Renal pelvis (tissue), 1 donor: ENCODE measurements at regions not wholly inside any gene's neighbourhood (a gene's known extent, or its start where the extent isn't known, plus 50 kb on each side); places are given as distances from the start of the nearest gene placed in this dataset.
"Not testable (repeated sequence)": the region's sequence is repeated elsewhere in the genome, so short reads cannot be mapped to it uniquely, and the experiment has no call there.

Experiments used
- DNase-seq: peaks from one replicate; pipeline ENCODE4 v3.0.0-alpha.2; 2013

GRCh38 chr2:111667001-111667400 is 217.0 kb downstream of the ANAPC1 start:
- no peak for DNase-seq

GRCh38 chr2:111667542-111668273 is 216.3 kb downstream of the ANAPC1 start:
- DNase-seq, result no peak

DNA sequence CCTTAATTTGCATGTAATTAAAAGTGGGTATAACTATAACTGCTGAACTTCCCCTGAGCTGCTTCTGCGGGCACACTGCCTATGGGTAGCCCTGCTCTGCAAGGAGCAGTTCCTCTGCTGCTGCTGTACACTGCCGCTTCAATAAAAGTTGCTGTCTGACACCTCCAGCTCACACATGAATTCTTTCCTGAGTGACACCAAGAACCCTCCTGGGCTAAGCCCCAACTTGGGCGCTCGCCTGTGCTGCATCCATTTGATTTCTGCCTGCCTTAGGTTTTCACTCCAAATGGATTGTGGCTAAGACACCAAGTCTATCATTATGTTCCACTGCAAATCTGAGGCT is 215.7 kb downstream of the ANAPC1 start:
- no peak for DNase-seq

DNA sequence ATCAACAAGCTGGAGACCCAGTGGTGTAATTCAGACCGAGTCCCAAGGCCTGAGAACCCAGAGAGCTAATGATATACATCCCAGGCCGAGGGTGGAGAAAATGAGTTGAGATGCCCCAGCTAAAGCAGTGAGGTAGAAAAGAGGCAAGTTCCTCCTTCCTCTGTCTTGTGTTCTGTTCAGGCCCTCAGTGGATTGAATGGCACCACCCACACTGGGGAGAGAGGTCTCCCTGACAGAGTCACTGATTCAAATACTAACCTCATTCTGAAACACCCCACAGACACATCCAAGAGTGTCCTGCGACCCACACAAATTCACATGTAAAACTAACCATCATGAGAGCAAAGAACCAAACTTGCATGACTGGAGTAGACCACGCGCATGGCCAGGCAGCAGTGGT is 215.3 kb downstream of the ANAPC1 start:
- DNase-seq, result no peak

- DNase-seq, result no peak
Measured at GRCh38 chr2:111669928-111670695, 213.9 kb downstream of the ANAPC1 start.

DNA sequence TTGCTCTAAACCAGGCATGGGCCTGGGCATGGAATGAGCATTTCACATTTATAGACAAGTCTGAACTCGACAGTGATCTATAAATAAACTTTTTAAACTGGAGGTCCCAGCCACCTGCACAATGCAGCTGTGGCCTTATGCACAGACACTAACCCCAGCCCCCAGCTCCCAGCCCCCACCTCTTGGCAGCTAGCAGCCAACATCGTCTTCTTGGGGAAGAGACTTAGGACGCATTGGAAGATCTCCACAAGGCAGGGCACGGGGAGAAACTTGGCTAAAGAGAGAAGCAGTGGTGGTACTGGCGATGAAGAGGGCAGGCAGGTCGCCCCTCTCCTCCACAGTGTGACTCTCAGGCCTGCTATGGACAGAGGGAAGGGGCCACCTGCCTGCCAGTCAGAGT is 213.2 kb downstream of the ANAPC1 start:
- DNase-seq, result no peak

GRCh38 chr2:111671426-111672150 is 212.4 kb downstream of the ANAPC1 start:
- DNase-seq, result no peak

DNA sequence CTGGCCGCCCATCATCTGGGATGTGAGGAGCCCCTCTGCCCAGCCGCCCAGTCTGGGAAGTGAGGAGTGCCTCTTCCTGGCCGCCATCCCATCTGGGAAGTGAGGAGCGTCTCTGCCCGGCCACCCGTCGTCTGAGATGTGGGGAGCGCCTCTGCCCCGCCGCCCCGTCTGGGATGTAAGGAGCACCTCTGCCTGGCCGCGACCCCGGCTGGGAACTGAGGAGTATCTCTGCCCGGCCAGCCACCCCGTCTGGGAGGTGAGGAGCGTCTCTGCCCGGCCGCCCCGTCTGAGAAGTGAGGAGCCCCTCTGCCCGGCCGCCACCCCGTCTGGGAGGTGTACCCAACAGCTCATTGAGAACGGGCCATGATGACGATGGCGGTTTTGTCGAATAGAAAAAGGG is 211.4 kb downstream of the ANAPC1 start:
- not testable (repeated sequence) for DNase-seq

GRCh38 chr2:111673526-111673925 is 210.5 kb downstream of the ANAPC1 start:
- DNase-seq, result no peak

- no peak for DNase-seq
Measured at GRCh38 chr2:111675419-111676194, 208.4 kb downstream of the ANAPC1 start.

DNA sequence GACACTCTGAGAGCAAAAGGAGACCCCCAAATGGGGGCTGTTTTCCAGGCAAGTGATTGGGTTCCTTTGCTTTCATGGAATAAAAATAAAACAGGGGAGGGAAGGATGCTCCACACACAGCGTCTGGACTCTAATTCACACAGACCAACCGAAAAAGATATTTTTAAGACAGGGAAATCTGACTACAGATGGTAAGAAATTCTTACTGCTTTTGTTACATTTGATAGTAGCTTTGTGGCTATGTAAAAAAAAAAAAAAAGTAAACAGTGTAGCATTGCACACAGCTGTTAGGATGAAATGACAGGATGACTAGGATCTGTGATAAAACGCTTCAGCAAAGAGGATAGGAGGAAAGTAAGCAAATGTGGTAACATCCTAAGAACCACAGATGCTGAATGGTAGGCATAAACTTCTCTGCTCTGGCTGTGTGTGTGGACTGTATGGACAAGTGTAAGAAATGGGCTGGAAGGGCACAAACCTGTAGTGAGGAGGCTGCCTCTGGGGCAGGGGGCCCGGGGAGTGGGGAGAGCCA is 207.6 kb downstream of the ANAPC1 start:
- DNase-seq, result no peak

DNA sequence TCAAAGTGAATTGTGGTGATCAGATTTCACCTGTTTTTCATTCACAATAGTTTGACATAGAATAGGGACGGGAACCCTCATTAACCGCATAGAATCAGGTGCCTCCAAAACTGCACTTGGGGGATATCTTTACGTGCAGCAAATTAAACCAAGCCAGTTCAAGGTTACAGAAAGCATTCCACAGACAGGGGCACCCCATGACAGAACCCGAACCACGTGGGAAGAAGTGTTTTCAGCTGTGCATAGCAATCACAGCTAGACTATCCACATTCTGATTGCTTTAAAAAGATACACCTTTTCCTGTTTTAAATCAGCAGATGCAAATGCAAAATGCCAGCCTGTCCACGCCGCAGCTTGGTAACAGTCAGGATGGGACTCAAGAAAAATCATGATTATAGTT is 205.8 kb downstream of the ANAPC1 start:
- no peak for DNase-seq

- no peak for DNase-seq
Measured at GRCh38 chr2:111678651-111679050, 205.3 kb downstream of the ANAPC1 start.

GRCh38 chr2:111679202-111679601 is 204.8 kb downstream of the ANAPC1 start:
- no peak for DNase-seq

- no peak for DNase-seq
Measured at GRCh38 chr2:111684611-111685010, 199.4 kb downstream of the ANAPC1 start.

GRCh38 chr2:111685342-111685741 is 198.7 kb downstream of the ANAPC1 start:
- DNase-seq, result no peak

DNA sequence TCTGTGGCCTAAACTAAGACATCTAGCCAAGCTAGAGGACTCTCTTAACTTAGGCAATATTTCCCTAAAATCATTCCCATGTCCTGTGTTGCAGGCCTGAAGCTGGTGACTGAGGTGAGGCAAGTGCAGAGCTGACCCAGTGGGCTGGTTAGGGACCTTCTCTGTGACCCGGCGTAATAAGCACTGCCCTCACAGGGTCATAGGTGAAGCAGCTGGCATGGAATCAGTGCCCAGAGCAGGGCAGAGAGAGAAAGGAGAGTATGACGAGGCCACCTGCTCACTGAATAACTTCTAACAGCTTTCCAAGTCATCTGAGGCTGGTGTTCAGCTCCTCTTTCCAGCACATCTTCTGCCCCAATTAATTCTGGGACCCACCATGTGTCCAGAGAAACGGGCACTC is 197.0 kb downstream of the ANAPC1 start:
- DNase-seq, result no peak

DNA sequence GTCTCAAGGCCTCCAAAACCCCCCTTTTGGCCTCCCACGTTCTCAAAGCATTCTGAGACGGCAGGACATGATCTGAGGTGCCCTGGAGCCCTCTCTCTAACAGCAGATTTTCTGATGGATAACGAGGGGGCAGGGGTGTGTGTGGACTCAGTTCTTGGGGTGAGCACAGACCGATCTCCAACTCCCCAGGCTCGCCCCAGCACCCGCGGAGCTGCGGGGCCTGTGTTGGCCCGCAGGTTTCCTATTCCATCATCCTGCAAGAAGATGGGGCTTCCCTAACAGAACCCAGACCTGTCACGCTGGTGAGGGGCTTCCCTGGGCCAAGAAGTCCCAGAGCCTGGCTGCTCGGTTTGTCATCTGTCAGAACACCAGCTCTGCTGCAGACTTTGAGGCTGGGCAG is 196.1 kb downstream of the ANAPC1 start:
- no peak for DNase-seq

GRCh38 chr2:111688482-111688881 is 195.5 kb downstream of the ANAPC1 start:
- DNase-seq, result no peak

- DNase-seq, result no peak
Measured at GRCh38 chr2:111689174-111689573, 194.8 kb downstream of the ANAPC1 start.

- DNase-seq, result no peak
Measured at GRCh38 chr2:111689941-111690340, 194.1 kb downstream of the ANAPC1 start.
